Activated CD8-positive, alpha-beta memory T cell treated with anti-CD3 and anti-CD28 coated beads for 48 hours (primary cell): ENCODE measurements at regions not wholly inside any gene's neighbourhood (a gene's known extent, or its start where the extent isn't known, plus 50 kb on each side); places are given as distances from the start of the nearest gene placed in this dataset.

Experiments
- DNase-seq, 3 experiments: peaks; one replicate each; pipeline ENCODE4 v3.0.0-alpha.2; 2020; ENCODE audit warnings: low read depth in 2 of 3, low spot score in 2 of 3

GRCh38 chr15:70556779-70557178 lies 206.6 kb downstream of the UACA start:
- DNase-seq = no peak

- DNase-seq = no peak
Observed at GRCh38 chr15:70556151-70556741, 207.1 kb downstream of the UACA start.

- no peak for DNase-seq
Observed at GRCh38 chr15:70555713-70556112, 207.6 kb downstream of the UACA start.

GRCh38 chr15:70547846-70548487 lies 215.4 kb downstream of the UACA start:
- no peak for DNase-seq

- no peak for DNase-seq
Observed at GRCh38 chr15:70545526-70545925, 217.8 kb downstream of the UACA start.

- DNase-seq = no peak
Observed at GRCh38 chr15:70541511-70541910, 221.8 kb downstream of the UACA start.

- DNase-seq = no peak
Observed at GRCh38 chr15:70539912-70540530, 223.3 kb downstream of the UACA start.

GRCh38 chr15:70539409-70539808 lies 223.9 kb downstream of the UACA start:
- no peak for DNase-seq

GRCh38 chr15:70538278-70538677 lies 225.1 kb downstream of the UACA start:
- DNase-seq = no peak

GRCh38 chr15:70535955-70536338 lies 227.4 kb downstream of the UACA start:
- no peak for DNase-seq

- peak in 1 of 3 experiments; percentile 15 for DNase-seq
Observed at GRCh38 chr15:70535071-70535954, 228.0 kb downstream of the UACA start.

- DNase-seq = no peak
Observed at GRCh38 chr15:70533931-70534742, 229.2 kb downstream of the UACA start.

GRCh38 chr15:70532531-70533186 lies 230.7 kb downstream of the UACA start:
- DNase-seq = no peak

- DNase-seq = no peak
Observed at GRCh38 chr15:70531576-70531975, 231.8 kb downstream of the UACA start.

GRCh38 chr15:70530906-70531305 lies 232.5 kb downstream of the UACA start:
- DNase-seq = no peak

- DNase-seq = no peak
Observed at GRCh38 chr15:70530503-70530902, 232.9 kb downstream of the UACA start.

GRCh38 chr15:70530017-70530499 lies 233.3 kb downstream of the UACA start:
- no peak for DNase-seq

GRCh38 chr15:70528816-70529215 lies 234.5 kb downstream of the UACA start:
- no peak for DNase-seq

GRCh38 chr15:70528270-70528706 lies 235.1 kb downstream of the UACA start:
- no peak for DNase-seq

- no peak for DNase-seq
Observed at GRCh38 chr15:70526974-70527325, 236.4 kb downstream of the UACA start.
